H9 (cell line): ENCODE measurements at regions not wholly inside any gene's neighbourhood (a gene's known extent, or its start where the extent isn't known, plus 50 kb on each side); places are given as distances from the start of the nearest gene placed in this dataset.

Experiments
- DNase-seq: peaks from one replicate; pipeline ENCODE4 v3.0.0-alpha.2; 2017
- H2AFZ ChIP-seq: one replicate; pipeline ENCODE4 v1.6.1; 2013; ENCODE audit warnings: mild to moderate bottlenecking, low read length, control low read depth, moderate library complexity
- H2AK5ac ChIP-seq: 2 replicates; pipeline ENCODE4 v1.6.1; 2013; ENCODE audit warnings: low read length, control low read depth, mixed read lengths; ENCODE audit not compliant: insufficient read length
- H2BK120ac ChIP-seq: one replicate; pipeline ENCODE4 v1.6.1; 2013; ENCODE audit warnings: low read depth, mild to moderate bottlenecking, low read length, control low read depth, inconsistent platforms; ENCODE audit not compliant: poor library complexity, severe bottlenecking
- H2BK12ac ChIP-seq: 2 replicates; pipeline ENCODE4 v1.6.1; 2013; ENCODE audit warnings: low read length, control low read depth, mixed read lengths, low read depth; ENCODE audit not compliant: insufficient read length
- H2BK15ac ChIP-seq: 2 replicates; pipeline ENCODE4 v1.6.1; 2013; ENCODE audit warnings: low read depth, low read length, control low read depth
- H2BK20ac ChIP-seq: one replicate; pipeline ENCODE4 v1.6.1; 2013; ENCODE audit warnings: low read depth, mild to moderate bottlenecking, low read length, control low read depth, inconsistent platforms; ENCODE audit not compliant: poor library complexity, severe bottlenecking
- H2BK5ac ChIP-seq: 2 replicates; pipeline ENCODE4 v1.6.1; 2013; ENCODE audit warnings: low read length, control low read depth, mixed read lengths; ENCODE audit not compliant: insufficient read length
- H3K14ac ChIP-seq: 2 replicates; pipeline ENCODE4 v1.6.1; 2013; ENCODE audit warnings: low read length, control low read depth; ENCODE audit not compliant: insufficient read depth
- H3K18ac ChIP-seq: 2 replicates; pipeline ENCODE4 v1.6.1; 2013; ENCODE audit warnings: low read depth, mild to moderate bottlenecking, mixed read lengths, low read length, control low read depth; ENCODE audit not compliant: insufficient read length
- H3K23ac ChIP-seq: 2 replicates; pipeline ENCODE4 v1.6.1; 2013; ENCODE audit warnings: low read length, control low read depth, mixed read lengths, low read depth; ENCODE audit not compliant: insufficient read length
- H3K23me2 ChIP-seq: 2 replicates; pipeline ENCODE4 v1.6.1; 2013; ENCODE audit warnings: low read depth, mild to moderate bottlenecking, mixed read lengths, low read length, control low read depth; ENCODE audit not compliant: insufficient read length, poor library complexity, severe bottlenecking
- H3K27ac ChIP-seq: 2 replicates; pipeline ENCODE4 v1.5.1; 2013; ENCODE audit warnings: low read length, control low read depth, mixed read lengths, low read depth; ENCODE audit not compliant: insufficient read length
- H3K27me3 ChIP-seq: 2 replicates; pipeline ENCODE4 v1.6.1; 2013; ENCODE audit warnings: low read length, control low read depth, inconsistent platforms; ENCODE audit not compliant: insufficient read depth
- H3K4ac ChIP-seq: 2 replicates; pipeline ENCODE4 v1.6.1; 2013; ENCODE audit warnings: low read depth, mild to moderate bottlenecking, control low read depth, inconsistent platforms, low read length, moderate library complexity
- H3K4me1 ChIP-seq: 2 replicates; pipeline ENCODE4 v1.6.1; 2013; ENCODE audit warnings: low read length, control low read depth, inconsistent platforms; ENCODE audit not compliant: insufficient read depth
- H3K4me2 ChIP-seq: 2 replicates; pipeline ENCODE4 v1.6.1; 2013; ENCODE audit warnings: low read length, control low read depth, mixed read lengths; ENCODE audit not compliant: insufficient read length, insufficient read depth
- H3K56ac ChIP-seq: 2 replicates; pipeline ENCODE4 v1.6.1; 2013; ENCODE audit warnings: low read depth, mild to moderate bottlenecking, mixed read lengths, low read length, control low read depth; ENCODE audit not compliant: insufficient read length
- H3K79me1 ChIP-seq: 2 replicates; pipeline ENCODE4 v1.6.1; 2013; ENCODE audit warnings: low read depth, mild to moderate bottlenecking, moderate library complexity, low read length, control low read depth, inconsistent platforms; ENCODE audit not compliant: insufficient read depth, poor library complexity, severe bottlenecking
- H3K79me2 ChIP-seq: 2 replicates; pipeline ENCODE4 v1.6.1; 2013; ENCODE audit warnings: low read length, control low read depth, inconsistent platforms; ENCODE audit not compliant: insufficient read depth
- H3K9ac ChIP-seq: 2 replicates; pipeline ENCODE4 v1.6.1; 2013; ENCODE audit warnings: low read length, control low read depth, mixed read lengths; ENCODE audit not compliant: insufficient read length; ENCODE audit errors: extremely low read depth
- H3K9me3 ChIP-seq: one replicate; pipeline ENCODE4 v1.6.1; 2013; ENCODE audit warnings: low read depth, low read length, inconsistent platforms; ENCODE audit not compliant: control insufficient read depth
- H3T11ph ChIP-seq: one replicate; pipeline ENCODE4 v1.6.1; 2013; ENCODE audit warnings: mild to moderate bottlenecking, low read length, control low read depth, inconsistent platforms
- H4K20me1 ChIP-seq: one replicate; pipeline ENCODE4 v1.6.1; 2013; ENCODE audit not compliant: control insufficient read depth, insufficient read length, insufficient read depth
- H4K5ac ChIP-seq: 2 replicates; pipeline ENCODE4 v1.6.1; 2013; ENCODE audit warnings: low read depth, mild to moderate bottlenecking, mixed read lengths, low read length, control low read depth; ENCODE audit not compliant: insufficient read length
- H4K8ac ChIP-seq: replicated peaks from 2 replicates; pipeline ENCODE4 v1.6.1; 2013; ENCODE audit warnings: low read length, control low read depth, mixed read lengths, low read depth; ENCODE audit not compliant: insufficient read length
- H4K91ac ChIP-seq: 2 replicates; pipeline ENCODE4 v1.6.1; 2013; ENCODE audit warnings: low read depth, mild to moderate bottlenecking, moderate library complexity, mixed read lengths, low read length, control low read depth; ENCODE audit not compliant: insufficient read length
- H3K27ac Mint-ChIP-seq, 3 experiments: 2 replicates in 2 of 3; 3 replicates in 1 of 3; pipeline ENCODE4 v1.8.0; 2020 to 2021; ENCODE audit warnings: mixed read lengths in 3 of 3, mild to moderate bottlenecking in 1 of 3, moderate library complexity in 1 of 3
- H3K27me3 Mint-ChIP-seq: 2 replicates; pipeline ENCODE4 v1.8.0; 2021; ENCODE audit warnings: low read depth, mild to moderate bottlenecking, moderate library complexity, mixed read lengths
- H3K36me3 Mint-ChIP-seq, 3 experiments: 2 replicates in 2 of 3; 3 replicates in 1 of 3; pipeline ENCODE4 v1.8.0; 2020 to 2021; ENCODE audit warnings: low read depth in 3 of 3, mixed read lengths in 3 of 3; ENCODE audit not compliant: insufficient read depth in 1 of 3
- H3K4me1 Mint-ChIP-seq, 2 experiments: 2 replicates each; pipeline ENCODE4 v1.8.0; 2020; ENCODE audit warnings: mixed read lengths in 2 of 2
- H3K4me3 Mint-ChIP-seq, 2 experiments: 2 replicates in 1 of 2; 3 replicates in 1 of 2; pipeline ENCODE4 v1.8.0; 2020 to 2021; ENCODE audit warnings: mild to moderate bottlenecking in 2 of 2, mixed read lengths in 2 of 2, moderate library complexity in 1 of 2
- H3K9me3 Mint-ChIP-seq, 2 experiments: 2 replicates in 1 of 2; 3 replicates in 1 of 2; pipeline ENCODE4 v1.8.0; 2020; ENCODE audit warnings: mild to moderate bottlenecking in 2 of 2, mixed read lengths in 2 of 2, moderate library complexity in 1 of 2
- CTCF ChIP-seq: fragments of 200-600 bp; sonication (generic); conservative IDR thresholded peaks from 3 replicates; pipeline ENCODE4 v1.8.0; 2021; ENCODE audit warnings: antibody characterized with exemption, mild to moderate bottlenecking
- WGBS: extraction: QIAGEN DNeasy Blood & Tissue Kit; methylation state at CpG from one replicate; pipeline ENCODE4 v1.1.7; 2013; ENCODE audit warnings: missing lambda C conversion rate, low lambda C conversion rate, mixed read lengths; ENCODE audit not compliant: insufficient read length; ENCODE audit errors: extremely low coverage; 5-methylcytosine and 5-hydroxymethylcytosine counted together

GRCh38 chr2:126343136-126343535, 312.8 kb upstream of the GYPC start:
- no peak overlapping the region for H2AK5ac ChIP-seq
- no peak overlapping the region for H4K8ac ChIP-seq
- no peak overlapping the region for H3T11ph ChIP-seq
- H4K20me1 ChIP-seq = no peaks in the 10 kb centered on the region
- H3K4ac ChIP-seq = no peak overlapping the region
- DNase-seq = no peak
- H3K14ac ChIP-seq = no peak overlapping the region
- H3K56ac ChIP-seq = no peak overlapping the region
- H2BK5ac ChIP-seq = no peak overlapping the region
- H3K27ac ChIP-seq = no peak overlapping the region
- no peaks in the 10 kb centered on the region for H3K79me1 ChIP-seq
- Mint-ChIP-seq H3K36me3 (peaks cover 0 to 3% (median 3%) of the 10 kb centered on the region in 3 experiments; a peak in 1 of 7 replicates), H3K9me3 (peaks cover 0 to 3% of the 10 kb centered on the region in 2 experiments; a peak in 3 of 5 replicates), H3K4me3 (no peak overlapping the region), H3K27ac (no peak overlapping the region), H3K27me3 (no peaks in the 10 kb centered on the region), H3K4me1 (no peaks in the 10 kb centered on the region)
- H3K9me3 ChIP-seq = no peaks in the 10 kb centered on the region
- no peak overlapping the region for H3K4me2 ChIP-seq
- H2BK20ac ChIP-seq = no peak overlapping the region
- no peak overlapping the region for H4K91ac ChIP-seq
- H2BK12ac ChIP-seq = no peak overlapping the region
- H2BK15ac ChIP-seq = no peak overlapping the region
- H3K79me2 ChIP-seq = no peaks in the 10 kb centered on the region
- H3K18ac ChIP-seq = no peak overlapping the region
- no peak overlapping the region for H2AFZ ChIP-seq
- no peak overlapping the region for H3K23ac ChIP-seq
- H3K23me2 ChIP-seq = no peaks in the 10 kb centered on the region
- no peaks in the 10 kb centered on the region for H3K4me1 ChIP-seq
- TF ChIP-seq CTCF = no peak
- no peak overlapping the region for H2BK120ac ChIP-seq
- no CpG with 5 or more reads among the region's 2 CpGs for WGBS
- H3K27me3 ChIP-seq = no peaks in the 10 kb centered on the region
- no peak overlapping the region for H4K5ac ChIP-seq
- H3K9ac ChIP-seq = no peak overlapping the region
